Endodermal cell (in vitro differentiated cells): ENCODE measurements at regions not wholly inside any gene's neighbourhood (a gene's known extent, or its start where the extent isn't known, plus 50 kb on each side); places are given as distances from the start of the nearest gene placed in this dataset.
"Not testable (repeated sequence)": the region's sequence is repeated elsewhere in the genome, so short reads cannot be mapped to it uniquely, and the experiment has no call there.

ENCODE experiments used
- DNase-seq: peaks from one replicate; pipeline ENCODE4 v3.0.0-alpha.2; 2017
- H3K27ac ChIP-seq: 2 replicates; pipeline ENCODE4 v1.5.1; 2013; ENCODE audit warnings: mild to moderate bottlenecking, low read depth, low read length, moderate library complexity
- H3K27me3 ChIP-seq: 2 replicates; pipeline ENCODE4 v1.6.1; 2013; ENCODE audit warnings: mild to moderate bottlenecking, low read length, moderate library complexity; ENCODE audit not compliant: insufficient read depth, control insufficient read depth, poor library complexity, severe bottlenecking
- H3K36me3 ChIP-seq: 2 replicates; pipeline ENCODE4 v1.7.0; 2013; ENCODE audit warnings: mild to moderate bottlenecking, low read length, moderate library complexity; ENCODE audit not compliant: control insufficient read depth, insufficient read depth
- H3K4me1 ChIP-seq: one replicate; pipeline ENCODE4 v1.7.0; 2013; ENCODE audit warnings: low read length; ENCODE audit not compliant: control insufficient read depth, insufficient read depth
- H3K4me3 ChIP-seq: 2 replicates; pipeline ENCODE4 v1.5.1; 2013; ENCODE audit warnings: mild to moderate bottlenecking, low read length, moderate library complexity
- H3K9ac ChIP-seq: 2 replicates; pipeline ENCODE4 v1.6.1; 2013; ENCODE audit warnings: mild to moderate bottlenecking, low read length, moderate library complexity; ENCODE audit not compliant: poor library complexity, severe bottlenecking; ENCODE audit errors: extremely low read depth
- H3K9me3 ChIP-seq: 2 replicates; pipeline ENCODE4 v1.6.1; 2013; ENCODE audit warnings: mild to moderate bottlenecking, low read length, moderate library complexity; ENCODE audit not compliant: control insufficient read depth
- H3K27ac Mint-ChIP-seq: 2 replicates; pipeline ENCODE4 v1.8.0; 2020; ENCODE audit warnings: mixed read lengths
- H3K27me3 Mint-ChIP-seq: 2 replicates; pipeline ENCODE4 v1.8.0; 2021; ENCODE audit warnings: mild to moderate bottlenecking, mixed read lengths; ENCODE audit not compliant: insufficient read depth
- H3K36me3 Mint-ChIP-seq: 2 replicates; pipeline ENCODE4 v1.8.0; 2020; ENCODE audit warnings: low read depth, mixed read lengths
- H3K4me1 Mint-ChIP-seq: 2 replicates; pipeline ENCODE4 v1.8.0; 2020; ENCODE audit warnings: mixed read lengths
- H3K4me3 Mint-ChIP-seq: 2 replicates; pipeline ENCODE4 v1.8.0; 2020; ENCODE audit warnings: mild to moderate bottlenecking, moderate library complexity, mixed read lengths
- H3K9me3 Mint-ChIP-seq: 2 replicates; pipeline ENCODE4 v1.8.0; 2020; ENCODE audit warnings: mild to moderate bottlenecking, mixed read lengths
- CTCF ChIP-seq: fragments of 200-600 bp; sonication (generic); conservative IDR thresholded peaks from 2 replicates; pipeline ENCODE4 v1.5.0; 2021; ENCODE audit warnings: antibody characterized with exemption, mild to moderate bottlenecking
- WGBS, 2 experiments: methylation state at CpG; one replicate each; pipeline versions ENCODE4 v1.1.5 to v1.1.7; 2013; ENCODE audit warnings: missing lambda C conversion rate in 2 of 2, mixed read lengths in 1 of 2; ENCODE audit not compliant: insufficient coverage in 1 of 2, insufficient read length in 1 of 2; 5-methylcytosine and 5-hydroxymethylcytosine counted together

DNA sequence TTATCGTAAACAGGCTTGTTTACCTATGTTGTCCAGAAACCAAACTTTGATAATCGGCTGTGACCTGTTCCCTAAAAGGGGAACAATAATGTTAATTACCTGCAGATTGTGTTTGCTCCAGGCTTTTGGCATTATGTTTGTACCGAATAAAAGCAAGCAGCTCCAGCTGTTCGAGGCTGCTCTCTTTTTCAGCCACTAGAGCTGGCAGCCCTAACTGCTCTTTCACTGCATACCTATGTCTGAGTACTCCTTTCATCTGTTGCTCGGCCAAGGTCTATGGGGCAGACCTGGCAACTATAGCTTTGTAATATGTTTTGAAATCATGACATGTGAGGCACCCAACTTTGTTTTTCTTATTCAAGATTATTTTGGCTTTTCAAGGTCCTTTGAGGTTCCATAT lies 77.8 kb upstream of the EHBP1 start:
- no peaks in the 10 kb centered on the region for H3K27me3 Mint-ChIP-seq
- Histone ChIP-seq H3K9ac (no peak overlapping the region), H3K27me3 (no peaks in the 10 kb centered on the region), H3K36me3 (no peaks in the 10 kb centered on the region), H3K4me1 (no peaks in the 10 kb centered on the region), H3K9me3 (peaks cover 8% of the 10 kb centered on the region), H3K4me3 (no peak overlapping the region), H3K27ac (no peak overlapping the region)
- peaks cover 3% of the 10 kb centered on the region for H3K36me3 Mint-ChIP-seq
- no peak overlapping the region for H3K4me3 Mint-ChIP-seq
- peak; percentile 30 for TF ChIP-seq CTCF
- DNase-seq = peak; percentile 52
- no peak overlapping the region for H3K27ac Mint-ChIP-seq
- H3K9me3 Mint-ChIP-seq = peaks cover 27% of the 10 kb centered on the region
- H3K4me1 Mint-ChIP-seq = no peaks in the 10 kb centered on the region
- WGBS, 2 experiments = 77 to 86% methylated on average over 4 to 5 of the region's 5 CpGs

DNA sequence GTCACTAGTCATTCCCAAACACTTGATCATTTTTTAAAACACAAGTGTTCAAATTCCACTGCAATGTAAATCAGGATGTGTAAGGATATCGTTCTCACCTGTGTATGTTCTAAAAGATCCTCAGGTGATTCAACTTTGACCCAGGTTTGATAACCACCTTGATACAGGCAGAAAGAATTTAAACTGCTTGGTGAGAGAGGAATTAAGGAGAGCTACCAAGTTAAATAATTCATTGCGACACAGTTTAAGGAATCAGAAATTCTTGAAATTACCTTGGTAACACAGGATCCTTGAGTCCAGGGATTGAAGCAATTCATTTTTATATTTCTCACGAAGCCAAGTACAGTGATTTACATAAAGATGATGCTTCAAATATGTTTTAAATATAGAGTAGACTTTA lies 80.7 kb upstream of the EHBP1 start:
- TF ChIP-seq CTCF = no peak
- Histone ChIP-seq H3K36me3 (no peaks in the 10 kb centered on the region), H3K4me1 (no peaks in the 10 kb centered on the region), H3K4me3 (no peak overlapping the region), H3K27ac (no peak overlapping the region), H3K27me3 (no peaks in the 10 kb centered on the region), H3K9ac (no peak overlapping the region), H3K9me3 (no peaks in the 10 kb centered on the region)
- H3K36me3 Mint-ChIP-seq = no peaks in the 10 kb centered on the region
- H3K27me3 Mint-ChIP-seq = no peaks in the 10 kb centered on the region
- DNase-seq = no peak
- H3K4me3 Mint-ChIP-seq = no peak overlapping the region
- no peaks in the 10 kb centered on the region for H3K4me1 Mint-ChIP-seq
- no peak overlapping the region for H3K27ac Mint-ChIP-seq
- H3K9me3 Mint-ChIP-seq = peaks cover 6% of the 10 kb centered on the region
- WGBS, 2 experiments = 92 to 94% methylated on average over 2 of the region's 3 CpGs

DNA sequence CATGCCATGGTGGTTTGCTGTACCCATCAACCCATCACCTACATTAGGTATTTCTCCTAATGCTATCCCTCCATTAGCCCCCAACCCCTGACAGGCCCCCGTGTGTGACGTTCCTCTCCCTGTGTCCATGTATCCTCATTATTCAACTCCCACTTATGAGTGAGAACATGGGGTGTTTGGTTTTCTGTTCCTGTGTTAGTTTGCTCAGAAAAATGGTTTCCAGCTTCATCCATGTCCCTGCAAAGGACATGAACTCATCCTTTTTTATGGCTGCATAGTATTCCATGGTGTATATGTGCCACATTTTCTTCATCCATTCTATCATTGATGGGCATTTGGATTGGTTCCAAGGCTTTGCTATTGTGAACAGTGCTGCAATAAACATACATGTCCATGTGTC lies 89.0 kb upstream of the EHBP1 start:
- not testable (repeated sequence) for H3K4me1 ChIP-seq, H3K4me3 ChIP-seq, H3K4me3 Mint-ChIP-seq, H3K27me3 Mint-ChIP-seq, H3K27me3 ChIP-seq, H3K4me1 Mint-ChIP-seq, H3K27ac ChIP-seq, H3K36me3 ChIP-seq, H3K36me3 Mint-ChIP-seq, H3K9me3 ChIP-seq, H3K9ac ChIP-seq, DNase-seq, H3K27ac Mint-ChIP-seq
- H3K9me3 Mint-ChIP-seq = peaks cover 20% of the 10 kb centered on the region
- 100% methylated on average over 2 of the region's 2 CpGs; no CpG with 5 or more reads in 1 of the 2 experiments for WGBS, 2 experiments

DNA sequence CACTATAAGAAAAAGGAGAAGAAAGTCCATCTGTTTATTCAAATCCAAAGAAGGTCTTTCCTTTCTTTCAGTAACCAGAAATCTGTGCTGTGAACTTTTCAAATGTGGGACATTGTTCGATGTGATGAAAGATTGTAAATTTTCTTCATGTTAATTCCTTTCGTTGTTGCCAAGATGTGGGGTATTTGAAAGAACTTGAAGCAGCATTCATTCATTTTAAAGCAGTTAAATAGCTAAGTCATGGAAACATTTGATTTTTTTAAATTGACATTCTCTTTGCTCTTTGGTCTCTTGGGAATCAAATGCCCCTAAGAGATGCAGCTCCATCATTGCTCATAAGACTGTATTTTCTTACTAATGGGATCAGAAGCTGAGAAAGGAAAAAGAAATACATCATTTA lies 93.7 kb upstream of the EHBP1 start:
- no peaks in the 10 kb centered on the region for H3K36me3 ChIP-seq
- H3K9ac ChIP-seq = no peak overlapping the region
- H3K4me3 ChIP-seq = no peak overlapping the region
- no peaks in the 10 kb centered on the region for H3K4me1 Mint-ChIP-seq
- H3K9me3 Mint-ChIP-seq = peaks cover 6% of the 10 kb centered on the region
- H3K27ac Mint-ChIP-seq = no peak overlapping the region
- peaks cover under 1% of the 10 kb centered on the region for H3K27me3 Mint-ChIP-seq
- DNase-seq = no peak
- no peaks in the 10 kb centered on the region for H3K4me1 ChIP-seq
- no peaks in the 10 kb centered on the region for H3K9me3 ChIP-seq
- no peak for TF ChIP-seq CTCF
- no peak overlapping the region for H3K4me3 Mint-ChIP-seq
- 97 to 100% methylated on average over 1 to 2 of the region's 2 CpGs for WGBS, 2 experiments
- no peaks in the 10 kb centered on the region for H3K36me3 Mint-ChIP-seq
- no peak overlapping the region for H3K27ac ChIP-seq
- no peaks in the 10 kb centered on the region for H3K27me3 ChIP-seq

- WGBS, 2 experiments = 74 to 88% methylated on average over 8 to 13 of the region's 13 CpGs
- not testable (repeated sequence) for H3K4me3 ChIP-seq, H3K9ac ChIP-seq, DNase-seq, H3K27me3 Mint-ChIP-seq, H3K36me3 ChIP-seq, H3K36me3 Mint-ChIP-seq, H3K27ac Mint-ChIP-seq, H3K4me1 Mint-ChIP-seq, H3K27me3 ChIP-seq, H3K4me1 ChIP-seq, H3K4me3 Mint-ChIP-seq, H3K27ac ChIP-seq
- H3K9me3 Mint-ChIP-seq = peaks cover 23% of the 10 kb centered on the region
- H3K9me3 ChIP-seq = peaks cover 14% of the 10 kb centered on the region
Measured at GRCh38 chr2:62605471-62605870, 99.5 kb upstream of the TMEM17 start.
